OCI-LY1 (cell line): ENCODE measurements at regions not wholly inside any gene's neighbourhood (a gene's known extent, or its start where the extent isn't known, plus 50 kb on each side); places are given as distances from the start of the nearest gene placed in this dataset.

Source experiments
- H2AFZ ChIP-seq: fragments of 200-600 bp; sonication (generic), shearing (Covaris generic); 2 replicates; pipeline ENCODE4 v1.6.0; 2014; ENCODE audit warnings: antibody characterized with exemption, mild to moderate bottlenecking, low read length
- H3F3A ChIP-seq: fragments of 200-600 bp; sonication (generic), shearing (Covaris generic); 2 replicates; pipeline ENCODE4 v1.6.0; 2014; ENCODE audit warnings: mild to moderate bottlenecking, antibody characterized with exemption, low read length, moderate library complexity; ENCODE audit not compliant: insufficient read depth
- H3K27ac ChIP-seq: fragments of 200-600 bp; sonication (generic); 2 replicates; pipeline ENCODE4 v1.5.1; 2014; ENCODE audit warnings: low read length, mixed run types, mild to moderate bottlenecking, low read depth; ENCODE audit not compliant: poor library complexity, severe bottlenecking
- H3K27me3 ChIP-seq: fragments of 200-600 bp; sonication (generic); 2 replicates; pipeline ENCODE4 v1.6.0; 2014; ENCODE audit warnings: antibody characterized with exemption, mild to moderate bottlenecking, low read length, moderate library complexity; ENCODE audit not compliant: insufficient read depth
- H3K36me3 ChIP-seq: fragments of 200-600 bp; sonication (generic); 2 replicates; pipeline ENCODE4 v1.6.1; 2014; ENCODE audit warnings: mild to moderate bottlenecking, antibody characterized with exemption, low read length, moderate library complexity, mixed read lengths; ENCODE audit not compliant: insufficient read depth
- H3K4me1 ChIP-seq: fragments of 200-600 bp; sonication (generic); 2 replicates; pipeline ENCODE4 v1.5.1; 2014; ENCODE audit warnings: mild to moderate bottlenecking, low read length, moderate library complexity; ENCODE audit not compliant: insufficient read depth, severe bottlenecking
- H3K4me2 ChIP-seq: fragments of 200-600 bp; sonication (generic), shearing (Covaris generic); 2 replicates; pipeline ENCODE4 v1.6.1; 2014; ENCODE audit warnings: low read length
- H3K4me3 ChIP-seq: fragments of 200-600 bp; sonication (generic); 2 replicates; pipeline ENCODE4 v1.5.1; 2014; ENCODE audit warnings: low read length, low read depth, mild to moderate bottlenecking, mixed read lengths; ENCODE audit not compliant: poor library complexity, severe bottlenecking
- H3K79me2 ChIP-seq: fragments of 200-600 bp; shearing (Covaris generic); 2 replicates; pipeline ENCODE4 v1.6.1; 2016; ENCODE audit warnings: mixed run types, low read length, mixed read lengths; ENCODE audit not compliant: insufficient read depth
- H3K9ac ChIP-seq: fragments of 200-600 bp; sonication (generic), shearing (Covaris generic); 2 replicates; pipeline ENCODE4 v1.6.1; 2014; ENCODE audit warnings: mild to moderate bottlenecking, low read length, mixed read lengths
- H3K9me2 ChIP-seq: fragments of 200-600 bp; sonication (generic), shearing (Covaris generic); 2 replicates; pipeline ENCODE4 v1.6.1; 2014; ENCODE audit warnings: low read depth, mild to moderate bottlenecking, low read length, mixed read lengths
- H3K9me3 ChIP-seq: fragments of 200-600 bp; shearing (Covaris generic); 2 replicates; pipeline ENCODE4 v1.6.1; 2014; ENCODE audit warnings: low read length, mixed read lengths
- H4K20me1 ChIP-seq: fragments of 200-600 bp; sonication (generic), shearing (Covaris generic); 2 replicates; pipeline ENCODE4 v1.6.0; 2016; ENCODE audit warnings: mild to moderate bottlenecking, low read length; ENCODE audit not compliant: insufficient read depth
- CTCF ChIP-seq: fragments of 200-600 bp; sonication (generic), shearing (Covaris generic); IDR thresholded peaks from 2 replicates; pipeline ENCODE4 v1.5.1; 2017; ENCODE audit warnings: mild to moderate bottlenecking, antibody characterized with exemption, low read length, moderate library complexity, mixed read lengths
- EZH2 ChIP-seq: fragments of 200-600 bp; sonication (generic), shearing (Covaris generic); IDR thresholded peaks from 2 replicates; pipeline ENCODE4 v1.8.0; 2017; ENCODE audit warnings: borderline replicate concordance, mixed run types, mild to moderate bottlenecking, antibody characterized with exemption, low read length, moderate library complexity, mixed read lengths

DNA sequence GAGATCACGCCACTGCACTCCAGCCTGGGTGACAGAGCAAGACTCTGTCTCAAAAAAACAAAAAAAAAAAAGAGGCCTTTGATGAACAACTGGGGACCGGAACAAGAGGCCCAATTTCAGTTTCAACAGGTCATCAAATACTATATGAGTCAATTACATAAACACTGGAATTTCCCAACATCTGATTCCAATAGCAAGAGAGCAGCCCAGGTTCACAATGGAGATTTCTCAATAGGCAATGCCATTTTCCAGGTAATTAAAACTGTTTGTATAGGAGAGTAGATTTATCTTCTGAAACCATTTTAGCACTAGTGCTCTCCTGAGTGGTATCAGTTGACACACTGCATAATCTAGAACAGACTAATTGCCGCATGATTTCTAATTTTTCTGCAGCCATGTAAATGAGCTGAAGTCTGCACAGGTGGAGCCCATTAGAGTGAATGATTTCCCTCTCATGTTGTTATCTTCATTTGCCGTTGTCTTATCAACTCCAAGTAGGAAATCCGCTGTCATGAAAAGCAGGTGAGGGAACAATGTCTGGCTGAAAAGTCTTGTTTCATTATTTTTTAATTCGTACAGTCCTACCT lies 264.1 kb upstream of the MEIS1 start:
- H3F3A ChIP-seq: no peaks in the 10 kb centered on the region
- H3K79me2 ChIP-seq: no peaks in the 10 kb centered on the region
- H2AFZ ChIP-seq: no peak overlapping the region
- H3K9me2 ChIP-seq: no peaks in the 10 kb centered on the region
- H3K36me3 ChIP-seq: no peaks in the 10 kb centered on the region
- no peak overlapping the region for H3K9ac ChIP-seq
- H3K9me3 ChIP-seq: no peaks in the 10 kb centered on the region
- H3K27me3 ChIP-seq: no peaks in the 10 kb centered on the region
- no peak overlapping the region for H3K27ac ChIP-seq
- no peak for TF ChIP-seq EZH2
- TF ChIP-seq CTCF: no peak
- no peak overlapping the region for H3K4me2 ChIP-seq
- H4K20me1 ChIP-seq: no peaks in the 10 kb centered on the region
- no peak overlapping the region for H3K4me3 ChIP-seq
- H3K4me1 ChIP-seq: no peaks in the 10 kb centered on the region

GRCh38 chr2:66169076-66169475 lies 265.8 kb upstream of the MEIS1 start:
- no peak overlapping the region for H3K9ac ChIP-seq
- no peaks in the 10 kb centered on the region for H3K27me3 ChIP-seq
- H3K4me3 ChIP-seq: no peak overlapping the region
- H3K4me1 ChIP-seq: no peaks in the 10 kb centered on the region
- H4K20me1 ChIP-seq: no peaks in the 10 kb centered on the region
- no peaks in the 10 kb centered on the region for H3K36me3 ChIP-seq
- H3K9me2 ChIP-seq: no peaks in the 10 kb centered on the region
- no peaks in the 10 kb centered on the region for H3K79me2 ChIP-seq
- TF ChIP-seq EZH2 (no peak), CTCF (no peak)
- no peak overlapping the region for H2AFZ ChIP-seq
- no peaks in the 10 kb centered on the region for H3K9me3 ChIP-seq
- H3K4me2 ChIP-seq: no peak overlapping the region
- H3K27ac ChIP-seq: no peak overlapping the region
- H3F3A ChIP-seq: no peaks in the 10 kb centered on the region

DNA sequence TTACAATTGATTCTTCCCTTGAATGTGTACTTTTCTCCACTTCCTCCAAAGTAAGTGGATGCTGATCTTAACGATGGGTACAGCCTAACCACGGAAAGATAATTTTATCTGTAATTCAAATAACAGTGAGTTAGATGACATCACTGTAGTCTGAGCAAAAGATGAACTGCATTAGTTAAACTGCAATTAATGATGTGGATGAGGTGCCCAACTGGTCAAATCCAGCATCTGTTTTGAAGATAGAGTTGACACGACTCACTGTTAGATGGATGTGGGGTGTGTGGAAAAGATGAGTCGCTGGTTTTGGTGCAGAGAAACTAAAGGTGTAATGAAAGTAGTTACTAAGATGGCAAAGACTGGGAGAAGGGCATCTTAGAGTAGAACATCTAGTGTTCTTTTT lies 270.5 kb upstream of the MEIS1 start:
- no peaks in the 10 kb centered on the region for H3K4me1 ChIP-seq
- H3K9me3 ChIP-seq: no peaks in the 10 kb centered on the region
- H2AFZ ChIP-seq: no peak overlapping the region
- H3K27ac ChIP-seq: no peak overlapping the region
- TF ChIP-seq CTCF (no peak), EZH2 (no peak)
- no peaks in the 10 kb centered on the region for H3K27me3 ChIP-seq
- no peaks in the 10 kb centered on the region for H4K20me1 ChIP-seq
- no peak overlapping the region for H3K9ac ChIP-seq
- no peak overlapping the region for H3K4me2 ChIP-seq
- H3F3A ChIP-seq: no peaks in the 10 kb centered on the region
- H3K4me3 ChIP-seq: no peak overlapping the region
- H3K36me3 ChIP-seq: no peaks in the 10 kb centered on the region
- H3K79me2 ChIP-seq: no peaks in the 10 kb centered on the region
- H3K9me2 ChIP-seq: no peaks in the 10 kb centered on the region
